ENCODE measurements at regions not wholly inside any gene's neighbourhood (a gene's known extent, or its start where the extent isn't known, plus 50 kb on each side); places are given as distances from the start of the nearest gene placed in this dataset.

DNA sequence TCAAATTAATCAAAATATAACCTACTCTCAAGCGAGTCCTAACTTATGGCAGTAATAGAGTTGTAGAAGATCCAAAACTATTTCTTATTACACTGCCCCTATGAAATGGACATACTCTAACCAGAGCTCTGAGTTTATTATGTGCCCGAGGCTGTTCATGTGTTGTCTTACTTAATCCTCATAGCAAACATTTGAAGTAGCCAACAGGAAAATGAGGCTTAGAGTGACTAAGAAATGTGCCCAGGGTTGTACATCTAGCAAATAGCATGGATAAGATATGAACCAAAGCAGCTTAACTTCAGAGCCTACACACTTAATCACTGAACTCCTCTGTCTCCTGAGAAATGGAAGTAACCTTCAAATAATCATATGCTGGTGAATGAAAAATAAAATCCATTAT, 1551.7 kb downstream of the MAT2B start (continued):
- TF ChIP-seq, protein P1, sequence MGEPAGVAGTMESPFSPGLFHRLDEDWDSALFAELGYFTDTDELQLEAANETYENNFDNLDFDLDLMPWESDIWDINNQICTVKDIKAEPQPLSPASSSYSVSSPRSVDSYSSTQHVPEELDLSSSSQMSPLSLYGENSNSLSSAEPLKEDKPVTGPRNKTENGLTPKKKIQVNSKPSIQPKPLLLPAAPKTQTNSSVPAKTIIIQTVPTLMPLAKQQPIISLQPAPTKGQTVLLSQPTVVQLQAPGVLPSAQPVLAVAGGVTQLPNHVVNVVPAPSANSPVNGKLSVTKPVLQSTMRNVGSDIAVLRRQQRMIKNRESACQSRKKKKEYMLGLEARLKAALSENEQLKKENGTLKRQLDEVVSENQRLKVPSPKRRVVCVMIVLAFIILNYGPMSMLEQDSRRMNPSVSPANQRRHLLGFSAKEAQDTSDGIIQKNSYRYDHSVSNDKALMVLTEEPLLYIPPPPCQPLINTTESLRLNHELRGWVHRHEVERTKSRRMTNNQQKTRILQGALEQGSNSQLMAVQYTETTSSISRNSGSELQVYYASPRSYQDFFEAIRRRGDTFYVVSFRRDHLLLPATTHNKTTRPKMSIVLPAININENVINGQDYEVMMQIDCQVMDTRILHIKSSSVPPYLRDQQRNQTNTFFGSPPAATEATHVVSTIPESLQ (CRISPR knock-in tag; IDR thresholded peaks at IDR 0.05): no peak

DNA sequence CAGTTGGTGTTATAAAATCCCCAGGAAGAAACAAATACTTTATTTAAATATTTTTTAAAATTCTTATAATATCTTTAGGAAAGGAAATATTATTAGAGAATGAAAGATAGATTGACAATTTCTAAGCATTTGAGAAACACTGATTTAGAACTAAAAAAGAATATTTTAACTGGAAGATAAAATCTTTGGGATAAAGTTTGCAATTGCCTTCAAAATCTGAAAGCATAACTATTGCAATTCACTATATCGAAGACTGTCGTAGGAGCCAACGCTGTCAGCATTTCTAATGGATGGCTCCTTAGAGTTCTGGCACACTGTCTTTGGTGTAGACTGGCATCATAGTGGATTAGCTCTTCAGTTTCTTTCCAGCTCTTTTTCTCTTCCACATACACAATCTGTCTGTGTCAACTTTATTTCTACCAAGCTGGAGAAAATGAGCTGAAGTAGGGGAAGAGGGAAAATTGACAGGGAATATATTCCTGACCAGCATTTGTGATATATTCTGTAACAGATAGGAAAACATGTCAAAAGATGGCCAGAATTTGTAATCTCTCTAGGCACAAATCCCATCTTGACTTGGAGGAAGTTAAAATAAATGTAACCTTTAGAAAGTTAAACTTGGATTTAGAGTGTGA, 1561.4 kb downstream of the MAT2B start:
- no peak for ATAC-seq
- no peak for DNase-seq (ENCODE audit: low spot score)
- no peaks in the 10 kb centered on the region for H3K4me1 Mint-ChIP-seq
- H3K27me3 Mint-ChIP-seq (ENCODE audit: low read depth): no peaks in the 10 kb centered on the region
- POLR2A ChIA-PET: no interaction called here
- H3K27ac Mint-ChIP-seq: no peak overlapping the region
- H3K36me3 Mint-ChIP-seq: no peaks in the 10 kb centered on the region; the same call in 1 of the 2 replicates
- peaks cover 12% of the 10 kb centered on the region for H3K9me3 Mint-ChIP-seq
- no peak overlapping the region for H3K4me3 Mint-ChIP-seq
- CTCF ChIA-PET: no interaction called here
- no peak for TF ChIP-seq TEAD4 (CRISPR knock-in tag; IDR thresholded peaks at IDR 0.05)
- no peak for TF ChIP-seq NR2C2 (CRISPR knock-in tag; IDR thresholded peaks at IDR 0.05)
- TF ChIP-seq, protein P2, sequence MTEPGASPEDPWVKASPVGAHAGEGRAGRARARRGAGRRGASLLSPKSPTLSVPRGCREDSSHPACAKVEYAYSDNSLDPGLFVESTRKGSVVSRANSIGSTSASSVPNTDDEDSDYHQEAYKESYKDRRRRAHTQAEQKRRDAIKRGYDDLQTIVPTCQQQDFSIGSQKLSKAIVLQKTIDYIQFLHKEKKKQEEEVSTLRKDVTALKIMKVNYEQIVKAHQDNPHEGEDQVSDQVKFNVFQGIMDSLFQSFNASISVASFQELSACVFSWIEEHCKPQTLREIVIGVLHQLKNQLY (CRISPR knock-in tag; IDR thresholded peaks at IDR 0.05): no peak
- no peak for TF ChIP-seq FOXK1 (CRISPR knock-in tag; IDR thresholded peaks at IDR 0.05)
- TF ChIP-seq, protein P3, sequence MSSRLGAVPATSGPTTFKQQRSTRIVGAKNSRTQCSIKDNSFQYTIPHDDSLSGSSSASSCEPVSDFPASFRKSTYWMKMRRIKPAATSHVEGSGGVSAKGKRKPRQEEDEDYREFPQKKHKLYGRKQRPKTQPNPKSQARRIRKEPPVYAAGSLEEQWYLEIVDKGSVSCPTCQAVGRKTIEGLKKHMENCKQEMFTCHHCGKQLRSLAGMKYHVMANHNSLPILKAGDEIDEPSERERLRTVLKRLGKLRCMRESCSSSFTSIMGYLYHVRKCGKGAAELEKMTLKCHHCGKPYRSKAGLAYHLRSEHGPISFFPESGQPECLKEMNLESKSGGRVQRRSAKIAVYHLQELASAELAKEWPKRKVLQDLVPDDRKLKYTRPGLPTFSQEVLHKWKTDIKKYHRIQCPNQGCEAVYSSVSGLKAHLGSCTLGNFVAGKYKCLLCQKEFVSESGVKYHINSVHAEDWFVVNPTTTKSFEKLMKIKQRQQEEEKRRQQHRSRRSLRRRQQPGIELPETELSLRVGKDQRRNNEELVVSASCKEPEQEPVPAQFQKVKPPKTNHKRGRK (CRISPR knock-in tag; IDR thresholded peaks at IDR 0.05; ENCODE audit: borderline replicate concordance): no peak
- TF ChIP-seq, protein P4, sequence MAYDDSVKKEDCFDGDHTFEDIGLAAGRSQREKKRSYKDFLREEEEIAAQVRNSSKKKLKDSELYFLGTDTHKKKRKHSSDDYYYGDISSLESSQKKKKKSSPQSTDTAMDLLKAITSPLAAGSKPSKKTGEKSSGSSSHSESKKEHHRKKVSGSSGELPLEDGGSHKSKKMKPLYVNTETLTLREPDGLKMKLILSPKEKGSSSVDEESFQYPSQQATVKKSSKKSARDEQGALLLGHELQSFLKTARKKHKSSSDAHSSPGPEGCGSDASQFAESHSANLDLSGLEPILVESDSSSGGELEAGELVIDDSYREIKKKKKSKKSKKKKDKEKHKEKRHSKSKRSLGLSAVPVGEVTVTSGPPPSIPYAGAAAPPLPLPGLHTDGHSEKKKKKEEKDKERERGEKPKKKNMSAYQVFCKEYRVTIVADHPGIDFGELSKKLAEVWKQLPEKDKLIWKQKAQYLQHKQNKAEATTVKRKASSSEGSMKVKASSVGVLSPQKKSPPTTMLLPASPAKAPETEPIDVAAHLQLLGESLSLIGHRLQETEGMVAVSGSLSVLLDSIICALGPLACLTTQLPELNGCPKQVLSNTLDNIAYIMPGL (CRISPR knock-in tag; IDR thresholded peaks at IDR 0.05): no peak
- no peak for TF ChIP-seq SMAD4 (CRISPR knock-in tag; IDR thresholded peaks at IDR 0.05)
- no peak for TF ChIP-seq GABPB1 (CRISPR knock-in tag; IDR thresholded peaks at IDR 0.05)
- TF ChIP-seq NR1H2 (CRISPR knock-in tag; IDR thresholded peaks at IDR 0.05): no peak
- no peak for TF ChIP-seq TEAD1 (CRISPR knock-in tag; IDR thresholded peaks at IDR 0.05)
- no peak for TF ChIP-seq SOX15 (CRISPR knock-in tag; IDR thresholded peaks at IDR 0.05)
- TF ChIP-seq, protein P5, sequence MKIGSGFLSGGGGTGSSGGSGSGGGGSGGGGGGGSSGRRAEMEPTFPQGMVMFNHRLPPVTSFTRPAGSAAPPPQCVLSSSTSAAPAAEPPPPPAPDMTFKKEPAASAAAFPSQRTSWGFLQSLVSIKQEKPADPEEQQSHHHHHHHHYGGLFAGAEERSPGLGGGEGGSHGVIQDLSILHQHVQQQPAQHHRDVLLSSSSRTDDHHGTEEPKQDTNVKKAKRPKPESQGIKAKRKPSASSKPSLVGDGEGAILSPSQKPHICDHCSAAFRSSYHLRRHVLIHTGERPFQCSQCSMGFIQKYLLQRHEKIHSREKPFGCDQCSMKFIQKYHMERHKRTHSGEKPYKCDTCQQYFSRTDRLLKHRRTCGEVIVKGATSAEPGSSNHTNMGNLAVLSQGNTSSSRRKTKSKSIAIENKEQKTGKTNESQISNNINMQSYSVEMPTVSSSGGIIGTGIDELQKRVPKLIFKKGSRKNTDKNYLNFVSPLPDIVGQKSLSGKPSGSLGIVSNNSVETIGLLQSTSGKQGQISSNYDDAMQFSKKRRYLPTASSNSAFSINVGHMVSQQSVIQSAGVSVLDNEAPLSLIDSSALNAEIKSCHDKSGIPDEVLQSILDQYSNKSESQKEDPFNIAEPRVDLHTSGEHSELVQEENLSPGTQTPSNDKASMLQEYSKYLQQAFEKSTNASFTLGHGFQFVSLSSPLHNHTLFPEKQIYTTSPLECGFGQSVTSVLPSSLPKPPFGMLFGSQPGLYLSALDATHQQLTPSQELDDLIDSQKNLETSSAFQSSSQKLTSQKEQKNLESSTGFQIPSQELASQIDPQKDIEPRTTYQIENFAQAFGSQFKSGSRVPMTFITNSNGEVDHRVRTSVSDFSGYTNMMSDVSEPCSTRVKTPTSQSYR (CRISPR knock-in tag; IDR thresholded peaks at IDR 0.05): no peak
- no peak for TF ChIP-seq GRHL2 (CRISPR knock-in tag; IDR thresholded peaks at IDR 0.05; ENCODE audit: insufficient replicate concordance, severe bottlenecking)
- TF ChIP-seq PRRX2 (CRISPR knock-in tag; IDR thresholded peaks at IDR 0.05): no peak
- TF ChIP-seq, protein P6, sequence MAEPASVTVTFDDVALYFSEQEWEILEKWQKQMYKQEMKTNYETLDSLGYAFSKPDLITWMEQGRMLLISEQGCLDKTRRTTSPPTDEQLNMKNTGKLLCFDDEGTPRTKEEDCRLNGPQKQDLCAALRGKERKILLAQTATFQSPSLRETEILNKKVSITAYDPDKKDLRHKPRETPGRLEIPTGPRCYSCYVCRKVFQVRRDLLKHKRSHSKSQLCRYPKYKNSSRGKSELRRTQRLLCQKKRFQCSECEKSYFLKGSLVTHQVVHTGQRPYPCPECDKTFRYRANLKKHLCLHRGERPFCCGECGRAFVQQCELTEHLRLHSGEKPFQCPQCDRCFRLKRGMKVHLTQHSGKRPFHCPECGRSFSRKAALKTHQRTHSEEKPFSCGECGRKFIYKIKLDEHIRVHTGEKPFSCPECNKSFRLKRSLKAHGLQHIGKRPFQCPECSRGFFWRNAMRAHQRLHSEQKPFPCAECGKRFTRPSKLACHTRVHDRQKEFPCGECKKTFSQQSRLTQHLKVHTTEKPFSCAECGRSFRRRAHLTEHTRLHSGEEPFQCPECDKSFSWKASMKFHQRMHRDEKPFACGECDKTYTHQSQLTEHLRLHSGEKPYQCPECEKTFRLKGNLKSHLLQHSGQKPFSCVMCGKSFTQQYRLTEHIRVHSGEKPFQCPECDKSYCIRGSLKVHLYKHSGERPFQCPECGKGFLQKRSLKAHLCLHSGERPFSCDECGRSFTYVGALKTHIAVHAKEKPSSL (CRISPR knock-in tag; conservative IDR thresholded peaks at IDR 0.05): no peak
- TF ChIP-seq RELA (CRISPR knock-in tag; IDR thresholded peaks at IDR 0.05; ENCODE audit: borderline replicate concordance): no peak
- TF ChIP-seq ZNF396 (CRISPR knock-in tag; IDR thresholded peaks at IDR 0.05; ENCODE audit: borderline replicate concordance): no peak
- TF ChIP-seq, protein P7, sequence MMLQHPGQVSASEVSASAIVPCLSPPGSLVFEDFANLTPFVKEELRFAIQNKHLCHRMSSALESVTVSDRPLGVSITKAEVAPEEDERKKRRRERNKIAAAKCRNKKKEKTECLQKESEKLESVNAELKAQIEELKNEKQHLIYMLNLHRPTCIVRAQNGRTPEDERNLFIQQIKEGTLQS (CRISPR knock-in tag; conservative IDR thresholded peaks at IDR 0.05): no peak
